ENCODE measurements at regions not wholly inside any gene's neighbourhood (a gene's known extent, or its start where the extent isn't known, plus 50 kb on each side); places are given as distances from the start of the nearest gene placed in this dataset.

DNA sequence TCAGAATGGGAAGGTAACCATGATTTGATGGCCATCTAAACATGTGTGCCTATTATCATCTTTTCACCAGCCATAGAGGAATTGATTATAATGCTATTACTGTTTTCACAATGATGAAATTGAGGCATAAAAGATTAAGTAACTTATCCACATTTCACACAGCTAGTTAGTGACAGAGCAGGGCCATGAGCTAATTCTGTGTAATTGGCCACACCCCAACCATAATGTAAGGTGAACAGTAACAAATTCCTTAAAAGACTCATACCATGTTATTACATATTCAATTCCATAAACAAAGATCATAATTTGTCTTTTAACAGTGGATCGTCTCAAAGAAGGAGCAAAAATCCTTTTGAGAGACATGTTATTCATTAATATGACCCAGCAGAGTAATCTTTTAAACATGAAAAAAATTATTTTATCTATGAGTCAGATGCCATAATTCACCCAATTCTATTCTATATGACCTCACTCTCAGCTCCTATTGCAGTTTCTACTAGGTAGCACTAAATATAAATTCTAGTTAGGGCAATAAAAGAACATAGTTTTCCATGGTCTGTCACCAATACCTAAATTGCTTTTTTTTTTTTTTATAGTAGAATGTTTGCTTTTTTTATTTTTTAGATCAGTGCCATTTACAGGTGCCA lies 475.8 kb upstream of the SLC39A10 start:
- no peak overlapping the region for H3K4me3 Mint-ChIP-seq
- ATAC-seq (no peak), DNase-seq (ENCODE audit: low spot score) (no peak)
- H3K4me1 Mint-ChIP-seq = no peaks in the 10 kb centered on the region
- ChIA-PET POLR2A (no interaction called here), CTCF (no interaction called here)
- no peak overlapping the region for H3K27ac Mint-ChIP-seq
- TF ChIP-seq, protein P1, sequence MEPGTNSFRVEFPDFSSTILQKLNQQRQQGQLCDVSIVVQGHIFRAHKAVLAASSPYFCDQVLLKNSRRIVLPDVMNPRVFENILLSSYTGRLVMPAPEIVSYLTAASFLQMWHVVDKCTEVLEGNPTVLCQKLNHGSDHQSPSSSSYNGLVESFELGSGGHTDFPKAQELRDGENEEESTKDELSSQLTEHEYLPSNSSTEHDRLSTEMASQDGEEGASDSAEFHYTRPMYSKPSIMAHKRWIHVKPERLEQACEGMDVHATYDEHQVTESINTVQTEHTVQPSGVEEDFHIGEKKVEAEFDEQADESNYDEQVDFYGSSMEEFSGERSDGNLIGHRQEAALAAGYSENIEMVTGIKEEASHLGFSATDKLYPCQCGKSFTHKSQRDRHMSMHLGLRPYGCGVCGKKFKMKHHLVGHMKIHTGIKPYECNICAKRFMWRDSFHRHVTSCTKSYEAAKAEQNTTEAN (CRISPR knock-in tag; IDR thresholded peaks at IDR 0.05) = no peak
- TF ChIP-seq OVOL2 (CRISPR knock-in tag; IDR thresholded peaks at IDR 0.05; ENCODE audit: borderline replicate concordance) = no peak
- no peak for TF ChIP-seq GRHL2 (CRISPR knock-in tag; IDR thresholded peaks at IDR 0.05; ENCODE audit: insufficient replicate concordance, severe bottlenecking)
- no peak for TF ChIP-seq ZNF219 (CRISPR knock-in tag; IDR thresholded peaks at IDR 0.05; ENCODE audit: borderline replicate concordance)
- TF ChIP-seq, protein P2, sequence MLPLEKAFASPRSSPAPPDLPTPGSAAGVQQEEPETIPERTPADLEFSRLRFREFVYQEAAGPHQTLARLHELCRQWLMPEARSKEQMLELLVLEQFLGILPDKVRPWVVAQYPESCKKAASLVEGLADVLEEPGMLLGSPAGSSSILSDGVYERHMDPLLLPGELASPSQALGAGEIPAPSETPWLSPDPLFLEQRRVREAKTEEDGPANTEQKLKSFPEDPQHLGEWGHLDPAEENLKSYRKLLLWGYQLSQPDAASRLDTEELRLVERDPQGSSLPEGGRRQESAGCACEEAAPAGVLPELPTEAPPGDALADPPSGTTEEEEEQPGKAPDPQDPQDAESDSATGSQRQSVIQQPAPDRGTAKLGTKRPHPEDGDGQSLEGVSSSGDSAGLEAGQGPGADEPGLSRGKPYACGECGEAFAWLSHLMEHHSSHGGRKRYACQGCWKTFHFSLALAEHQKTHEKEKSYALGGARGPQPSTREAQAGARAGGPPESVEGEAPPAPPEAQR (CRISPR knock-in tag; IDR thresholded peaks at IDR 0.05) = no peak
- TF ChIP-seq, protein P3, sequence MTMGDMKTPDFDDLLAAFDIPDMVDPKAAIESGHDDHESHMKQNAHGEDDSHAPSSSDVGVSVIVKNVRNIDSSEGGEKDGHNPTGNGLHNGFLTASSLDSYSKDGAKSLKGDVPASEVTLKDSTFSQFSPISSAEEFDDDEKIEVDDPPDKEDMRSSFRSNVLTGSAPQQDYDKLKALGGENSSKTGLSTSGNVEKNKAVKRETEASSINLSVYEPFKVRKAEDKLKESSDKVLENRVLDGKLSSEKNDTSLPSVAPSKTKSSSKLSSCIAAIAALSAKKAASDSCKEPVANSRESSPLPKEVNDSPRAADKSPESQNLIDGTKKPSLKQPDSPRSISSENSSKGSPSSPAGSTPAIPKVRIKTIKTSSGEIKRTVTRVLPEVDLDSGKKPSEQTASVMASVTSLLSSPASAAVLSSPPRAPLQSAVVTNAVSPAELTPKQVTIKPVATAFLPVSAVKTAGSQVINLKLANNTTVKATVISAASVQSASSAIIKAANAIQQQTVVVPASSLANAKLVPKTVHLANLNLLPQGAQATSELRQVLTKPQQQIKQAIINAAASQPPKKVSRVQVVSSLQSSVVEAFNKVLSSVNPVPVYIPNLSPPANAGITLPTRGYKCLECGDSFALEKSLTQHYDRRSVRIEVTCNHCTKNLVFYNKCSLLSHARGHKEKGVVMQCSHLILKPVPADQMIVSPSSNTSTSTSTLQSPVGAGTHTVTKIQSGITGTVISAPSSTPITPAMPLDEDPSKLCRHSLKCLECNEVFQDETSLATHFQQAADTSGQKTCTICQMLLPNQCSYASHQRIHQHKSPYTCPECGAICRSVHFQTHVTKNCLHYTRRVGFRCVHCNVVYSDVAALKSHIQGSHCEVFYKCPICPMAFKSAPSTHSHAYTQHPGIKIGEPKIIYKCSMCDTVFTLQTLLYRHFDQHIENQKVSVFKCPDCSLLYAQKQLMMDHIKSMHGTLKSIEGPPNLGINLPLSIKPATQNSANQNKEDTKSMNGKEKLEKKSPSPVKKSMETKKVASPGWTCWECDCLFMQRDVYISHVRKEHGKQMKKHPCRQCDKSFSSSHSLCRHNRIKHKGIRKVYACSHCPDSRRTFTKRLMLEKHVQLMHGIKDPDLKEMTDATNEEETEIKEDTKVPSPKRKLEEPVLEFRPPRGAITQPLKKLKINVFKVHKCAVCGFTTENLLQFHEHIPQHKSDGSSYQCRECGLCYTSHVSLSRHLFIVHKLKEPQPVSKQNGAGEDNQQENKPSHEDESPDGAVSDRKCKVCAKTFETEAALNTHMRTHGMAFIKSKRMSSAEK (CRISPR knock-in tag; IDR thresholded peaks at IDR 0.05; ENCODE audit: borderline replicate concordance) = no peak
- no peak for TF ChIP-seq MXD4 (CRISPR knock-in tag; IDR thresholded peaks at IDR 0.05; ENCODE audit: borderline replicate concordance)
- no peak for TF ChIP-seq SOX15 (CRISPR knock-in tag; IDR thresholded peaks at IDR 0.05)
- no peak for TF ChIP-seq TP53 (CRISPR knock-in tag; IDR thresholded peaks at IDR 0.05)
- no peak for TF ChIP-seq ZNF263 (CRISPR knock-in tag; IDR thresholded peaks at IDR 0.05; ENCODE audit: low read depth)
- no peak for TF ChIP-seq NFATC4 (CRISPR knock-in tag; IDR thresholded peaks at IDR 0.05)
- TF ChIP-seq, protein P4, sequence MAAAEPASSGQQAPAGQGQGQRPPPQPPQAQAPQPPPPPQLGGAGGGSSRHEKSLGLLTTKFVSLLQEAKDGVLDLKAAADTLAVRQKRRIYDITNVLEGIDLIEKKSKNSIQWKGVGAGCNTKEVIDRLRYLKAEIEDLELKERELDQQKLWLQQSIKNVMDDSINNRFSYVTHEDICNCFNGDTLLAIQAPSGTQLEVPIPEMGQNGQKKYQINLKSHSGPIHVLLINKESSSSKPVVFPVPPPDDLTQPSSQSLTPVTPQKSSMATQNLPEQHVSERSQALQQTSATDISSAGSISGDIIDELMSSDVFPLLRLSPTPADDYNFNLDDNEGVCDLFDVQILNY (CRISPR knock-in tag; IDR thresholded peaks at IDR 0.05) = no peak
- no peak for TF ChIP-seq HMGA2 (CRISPR knock-in tag; IDR thresholded peaks at IDR 0.05)
- TF ChIP-seq, protein P5, sequence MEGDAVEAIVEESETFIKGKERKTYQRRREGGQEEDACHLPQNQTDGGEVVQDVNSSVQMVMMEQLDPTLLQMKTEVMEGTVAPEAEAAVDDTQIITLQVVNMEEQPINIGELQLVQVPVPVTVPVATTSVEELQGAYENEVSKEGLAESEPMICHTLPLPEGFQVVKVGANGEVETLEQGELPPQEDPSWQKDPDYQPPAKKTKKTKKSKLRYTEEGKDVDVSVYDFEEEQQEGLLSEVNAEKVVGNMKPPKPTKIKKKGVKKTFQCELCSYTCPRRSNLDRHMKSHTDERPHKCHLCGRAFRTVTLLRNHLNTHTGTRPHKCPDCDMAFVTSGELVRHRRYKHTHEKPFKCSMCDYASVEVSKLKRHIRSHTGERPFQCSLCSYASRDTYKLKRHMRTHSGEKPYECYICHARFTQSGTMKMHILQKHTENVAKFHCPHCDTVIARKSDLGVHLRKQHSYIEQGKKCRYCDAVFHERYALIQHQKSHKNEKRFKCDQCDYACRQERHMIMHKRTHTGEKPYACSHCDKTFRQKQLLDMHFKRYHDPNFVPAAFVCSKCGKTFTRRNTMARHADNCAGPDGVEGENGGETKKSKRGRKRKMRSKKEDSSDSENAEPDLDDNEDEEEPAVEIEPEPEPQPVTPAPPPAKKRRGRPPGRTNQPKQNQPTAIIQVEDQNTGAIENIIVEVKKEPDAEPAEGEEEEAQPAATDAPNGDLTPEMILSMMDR (IDR thresholded peaks at IDR 0.05) = no peak
- no peak for TF ChIP-seq NFYB (CRISPR knock-in tag; conservative IDR thresholded peaks at IDR 0.05; ENCODE audit: low read depth)
- TF ChIP-seq, protein P6, sequence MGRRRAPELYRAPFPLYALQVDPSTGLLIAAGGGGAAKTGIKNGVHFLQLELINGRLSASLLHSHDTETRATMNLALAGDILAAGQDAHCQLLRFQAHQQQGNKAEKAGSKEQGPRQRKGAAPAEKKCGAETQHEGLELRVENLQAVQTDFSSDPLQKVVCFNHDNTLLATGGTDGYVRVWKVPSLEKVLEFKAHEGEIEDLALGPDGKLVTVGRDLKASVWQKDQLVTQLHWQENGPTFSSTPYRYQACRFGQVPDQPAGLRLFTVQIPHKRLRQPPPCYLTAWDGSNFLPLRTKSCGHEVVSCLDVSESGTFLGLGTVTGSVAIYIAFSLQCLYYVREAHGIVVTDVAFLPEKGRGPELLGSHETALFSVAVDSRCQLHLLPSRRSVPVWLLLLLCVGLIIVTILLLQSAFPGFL (CRISPR knock-in tag; IDR thresholded peaks at IDR 0.05; ENCODE audit: borderline replicate concordance) = no peak
- TF ChIP-seq, protein P7, sequence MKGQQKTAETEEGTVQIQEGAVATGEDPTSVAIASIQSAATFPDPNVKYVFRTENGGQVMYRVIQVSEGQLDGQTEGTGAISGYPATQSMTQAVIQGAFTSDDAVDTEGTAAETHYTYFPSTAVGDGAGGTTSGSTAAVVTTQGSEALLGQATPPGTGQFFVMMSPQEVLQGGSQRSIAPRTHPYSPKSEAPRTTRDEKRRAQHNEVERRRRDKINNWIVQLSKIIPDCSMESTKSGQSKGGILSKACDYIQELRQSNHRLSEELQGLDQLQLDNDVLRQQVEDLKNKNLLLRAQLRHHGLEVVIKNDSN (CRISPR knock-in tag; IDR thresholded peaks at IDR 0.05) = no peak
- no peak for TF ChIP-seq MYBL2 (CRISPR knock-in tag; IDR thresholded peaks at IDR 0.05)
- TF ChIP-seq RELA (CRISPR knock-in tag; IDR thresholded peaks at IDR 0.05; ENCODE audit: borderline replicate concordance) = no peak
- no peaks in the 10 kb centered on the region; the same call in 1 of the 2 replicates for H3K27me3 Mint-ChIP-seq (ENCODE audit: low read depth)
- H3K9me3 Mint-ChIP-seq = peaks cover 7% of the 10 kb centered on the region; the same call in 1 of the 2 replicates
- H3K36me3 Mint-ChIP-seq = no peaks in the 10 kb centered on the region

Data from WTC11 (cell line).